IMR-90 (cell line): ENCODE measurements at regions not wholly inside any gene's neighbourhood (a gene's known extent, or its start where the extent isn't known, plus 50 kb on each side); places are given as distances from the start of the nearest gene placed in this dataset.

Experiments
- ATAC-seq: fragments of 200-7000 bp; cut with Tn5 transposase; 2 replicates; pipeline ENCODE4 v1.9.1; 2020; ENCODE audit warnings: low read depth, mild to moderate bottlenecking, moderate library complexity
- BruUV-seq: library from RNA; stranded (reverse); fragments of 400-500 nt; replicated peaks from 2 replicates; lab custom pipeline; 2021; lab: Mats Ljungman, UMichigan
- CTCF ChIA-PET: fragments of 300-600 bp; formaldehyde crosslinking; extraction: SDS; loops from one replicate; lab custom pipeline; 2021; ENCODE audit warnings: antibody characterized with exemption; lab: Yijun Ruan, JAX
- POLR2A ChIA-PET: fragments of 300-600 bp; sonication (Branson Sonifier 250); formaldehyde crosslinking; loops from one replicate; lab custom pipeline; 2022; ENCODE audit warnings: antibody characterized with exemption; ENCODE audit not compliant: unreplicated experiment; lab: Charles Lee
- DNase-seq: peaks from one replicate; pipeline ENCODE4 v3.0.0; 2013
- H2AFZ ChIP-seq: replicated peaks from 2 replicates; pipeline ENCODE3; 2013; ENCODE audit warnings: low read length, mild to moderate bottlenecking; ENCODE audit not compliant: poor library complexity
- H2AK5ac ChIP-seq: 2 replicates; pipeline ENCODE4 v1.6.1; 2013; ENCODE audit warnings: low read depth, low read length, inconsistent platforms
- H2AK9ac ChIP-seq: replicated peaks from 2 replicates; pipeline ENCODE3; 2013; ENCODE audit warnings: mild to moderate bottlenecking, low read depth, low read length, moderate library complexity; ENCODE audit not compliant: poor library complexity
- H2BK120ac ChIP-seq: 2 replicates; pipeline ENCODE4 v1.6.1; 2013; ENCODE audit warnings: low read depth, low read length, inconsistent platforms
- H2BK15ac ChIP-seq: 3 replicates; pipeline ENCODE4 v1.6.1; 2013; ENCODE audit warnings: low read depth, low read length, inconsistent platforms
- H2BK20ac ChIP-seq: 2 replicates; pipeline ENCODE4 v1.6.1; 2013; ENCODE audit warnings: low read depth, mild to moderate bottlenecking, inconsistent platforms, low read length, moderate library complexity
- H2BK5ac ChIP-seq: 2 replicates; pipeline ENCODE4 v1.6.1; 2013; ENCODE audit warnings: mild to moderate bottlenecking, low read depth, low read length, inconsistent platforms; ENCODE audit not compliant: poor library complexity, severe bottlenecking
- H3K14ac ChIP-seq: replicated peaks from 2 replicates; pipeline ENCODE4 v1.6.1; 2013; ENCODE audit warnings: low read depth, low read length, inconsistent platforms
- H3K18ac ChIP-seq: 2 replicates; pipeline ENCODE4 v1.6.1; 2013; ENCODE audit warnings: low read depth, low read length, control low read depth
- H3K23ac ChIP-seq: 2 replicates; pipeline ENCODE4 v1.6.1; 2013; ENCODE audit warnings: low read depth, low read length, inconsistent platforms
- H3K27ac ChIP-seq: 2 replicates; pipeline ENCODE4 v1.5.1; 2013; ENCODE audit warnings: mild to moderate bottlenecking, control low read depth, low read length; ENCODE audit not compliant: insufficient read depth
- H3K27me3 ChIP-seq: 2 replicates; pipeline ENCODE4 v1.6.1; 2013; ENCODE audit warnings: low read length; ENCODE audit not compliant: control insufficient read depth, insufficient read depth
- H3K36me3 ChIP-seq: 2 replicates; pipeline ENCODE4 v1.6.1; 2013; ENCODE audit warnings: low read length, mixed read lengths; ENCODE audit not compliant: control insufficient read depth, insufficient read depth
- H3K4ac ChIP-seq: 2 replicates; pipeline ENCODE4 v1.6.1; 2013; ENCODE audit warnings: low read depth, low read length, inconsistent platforms
- H3K4me1 ChIP-seq: 2 replicates; pipeline ENCODE4 v1.6.1; 2013; ENCODE audit warnings: low read length, mixed read lengths; ENCODE audit not compliant: control insufficient read depth, insufficient read depth
- H3K4me2 ChIP-seq: 2 replicates; pipeline ENCODE4 v1.6.1; 2013; ENCODE audit warnings: low read depth, mild to moderate bottlenecking, control low read depth, low read length, moderate library complexity
- H3K4me3 ChIP-seq: 2 replicates; pipeline ENCODE4 v1.5.1; 2013; ENCODE audit warnings: low read depth, mild to moderate bottlenecking, control low read depth, low read length, moderate library complexity; ENCODE audit not compliant: insufficient read depth
- H3K56ac ChIP-seq: 2 replicates; pipeline ENCODE4 v1.6.1; 2013; ENCODE audit warnings: low read length, inconsistent platforms; ENCODE audit not compliant: insufficient read depth; ENCODE audit errors: extremely low read depth
- H3K79me1 ChIP-seq, 2 experiments: 2 replicates each; pipeline ENCODE4 v1.6.1; 2013; ENCODE audit warnings: low read length in 2 of 2, inconsistent platforms in 1 of 2, low read depth in 1 of 2
- H3K9ac ChIP-seq: 2 replicates; pipeline ENCODE4 v1.6.1; 2013; ENCODE audit warnings: low read depth, low read length, control low read depth
- H3K9me1 ChIP-seq: 2 replicates; pipeline ENCODE4 v1.6.1; 2013; ENCODE audit warnings: low read length, inconsistent platforms; ENCODE audit not compliant: insufficient read depth
- H3K9me3 ChIP-seq: 2 replicates; pipeline ENCODE4 v1.6.1; 2013; ENCODE audit warnings: low read length; ENCODE audit not compliant: control insufficient read depth, insufficient read depth
- H4K20me1 ChIP-seq: 2 replicates; pipeline ENCODE4 v1.6.1; 2013; ENCODE audit warnings: low read length, inconsistent platforms; ENCODE audit not compliant: insufficient read depth
- H4K5ac ChIP-seq: 2 replicates; pipeline ENCODE4 v1.6.1; 2013; ENCODE audit warnings: mild to moderate bottlenecking, low read depth, low read length, control low read depth
- H4K8ac ChIP-seq, 2 experiments: 2 replicates each; pipeline ENCODE4 v1.6.1; 2013; ENCODE audit warnings: low read depth in 2 of 2, low read length in 2 of 2, control low read depth in 1 of 2, inconsistent platforms in 1 of 2
- H4K91ac ChIP-seq: 2 replicates; pipeline ENCODE4 v1.6.1; 2013; ENCODE audit warnings: low read depth, low read length, inconsistent platforms; ENCODE audit not compliant: insufficient read depth
- FOS ChIP-seq: fragments of 150-350 bp; IDR thresholded peaks from 2 replicates; pipeline ENCODE4 v1.6.1; 2016; ENCODE audit warnings: low read depth, low read length
- MAZ ChIP-seq: IDR thresholded peaks from 2 replicates; pipeline ENCODE4 v1.6.1; 2012; ENCODE audit warnings: low read depth, mild to moderate bottlenecking, low read length, improper control_type of control experiment, moderate library complexity, borderline replicate concordance
- MXI1 ChIP-seq: IDR thresholded peaks from 2 replicates; pipeline ENCODE4 v1.6.1; 2012; ENCODE audit warnings: low read depth, mild to moderate bottlenecking, low read length, moderate library complexity, borderline replicate concordance
- NFE2L2 ChIP-seq: fragments of 150-350 bp; IDR thresholded peaks from 2 replicates; pipeline ENCODE4 v1.6.1; 2016; ENCODE audit warnings: low read depth, mild to moderate bottlenecking, low read length
- RAD21 ChIP-seq: IDR thresholded peaks from 2 replicates; pipeline ENCODE4 v1.6.1; 2012; ENCODE audit warnings: low read length, improper control_type of control experiment
- WGBS, 2 experiments: methylation state at CpG; one replicate each; pipeline versions ENCODE4 v1.1.5 to v1.1.7; 2013; ENCODE audit warnings: missing lambda C conversion rate in 2 of 2; ENCODE audit not compliant: insufficient read length in 1 of 2; ENCODE audit errors: extremely low coverage in 2 of 2; 5-methylcytosine and 5-hydroxymethylcytosine counted together
- dilution Hi-C: fragments of 300-500 bp; cut with HindIII; formaldehyde crosslinking; loops from one replicate; pipeline ENCODE4 v1.14.3; 2018; ENCODE audit warnings: low sequenced_read_pairs; ENCODE audit not compliant: unreplicated experiment
- in situ Hi-C: fragments of 300-500 bp; cut with MboI; formaldehyde crosslinking; loops from 3 replicates; pipeline ENCODE4 v1.14.3; 2019; ENCODE audit warnings: low sequenced_read_pairs, inconsistent platforms, mixed read lengths
- intact Hi-C: fragments of 100-400 bp; cut with micrococcal nuclease; formaldehyde crosslinking; loops from 2 replicates; pipeline ENCODE4 v1.10.0; 2022

GRCh38 chr6:105607636-105608621, 205.0 kb upstream of the PREP start:
- Histone ChIP-seq H2AFZ (peak overlapping the region; percentile 9), H3K4me3 (no peak overlapping the region), H3K27ac (peak overlapping the region; percentile 75), H3K9me1 (peaks cover 12% of the 10 kb centered on the region), H3K79me1 (peaks cover 0 to 6% of the 10 kb centered on the region in 2 experiments; a peak in 1 of 4 replicates), H2AK5ac (peak overlapping the region; percentile 85), H2BK20ac (peak overlapping the region; percentile 97), H2BK5ac (peak overlapping the region; percentile 100), H2AK9ac (peak overlapping the region; percentile 62), H3K4me2 (peak overlapping the region; percentile 41), H4K91ac (peak overlapping the region; percentile 99), H4K20me1 (no peaks in the 10 kb centered on the region), H3K18ac (peak overlapping the region; percentile 100), H4K8ac (peak overlapping the region; percentile 89 to 92), H3K4ac (peak overlapping the region; percentile 97), H3K23ac (peak overlapping the region; percentile 98), H3K27me3 (no peaks in the 10 kb centered on the region), H3K36me3 (no peaks in the 10 kb centered on the region), H2BK120ac (peak overlapping the region; percentile 100), H3K9me3 (no peaks in the 10 kb centered on the region), H2BK15ac (peak overlapping the region; percentile 75), H3K4me1 (peaks cover 20% of the 10 kb centered on the region), H3K56ac (peak overlapping the region; percentile 97), H4K5ac (peak overlapping the region; percentile 99), H3K9ac (peak overlapping the region; percentile 15; the same call in 1 of the 2 replicates), H3K14ac (peak overlapping the region; percentile 94)
- POLR2A ChIA-PET = interaction anchor here (0.7 kb wide), 1 partner anchor 479 kb away, joined by 3 read pairs; no protein-coding TSS in a partner anchor
- WGBS, 2 experiments = no CpG with 5 or more reads among the region's 5 CpGs
- intact Hi-C loops = loop anchor here (2.0 to 10.0 kb wide), 3 partner anchors 121 to 697 kb away; partner anchors contain the start of gene PRDM1
- in situ Hi-C loops = loop anchor here (10.0 kb wide), 1 partner anchor 387 kb away; no protein-coding TSS in a partner anchor
- TF ChIP-seq MXI1 = no peak
- TF ChIP-seq NFE2L2 = no peak
- no peak for TF ChIP-seq FOS
- no peak for TF ChIP-seq MAZ
- TF ChIP-seq RAD21 = no peak
- BruUV-seq = no TSS peak
- CTCF ChIA-PET = interaction anchor here (0.8 kb wide), 1 partner anchor 615 kb away, joined by 3 read pairs; no protein-coding TSS in a partner anchor
- dilution Hi-C loops = no loop called here
- ATAC-seq (peak; percentile 4; the same call in 1 of the 2 replicates), DNase-seq (peak; percentile 41)
